ENCODE measurements at regions not wholly inside any gene's neighbourhood (a gene's known extent, or its start where the extent isn't known, plus 50 kb on each side); places are given as distances from the start of the nearest gene placed in this dataset.

- DNase-seq (ENCODE audit: low read depth in 2 of 2), result no peak
Measured at GRCh38 chr11:45518141-45518832, 147.1 kb downstream of the CHST1 start.

GRCh38 chr11:45517171-45517770 lies 148.2 kb downstream of the CHST1 start:
- no peak for DNase-seq (ENCODE audit: low read depth in 2 of 2)

GRCh38 chr11:45513821-45514340 lies 151.5 kb downstream of the CHST1 start:
- no peak for DNase-seq (ENCODE audit: low read depth in 2 of 2)

- DNase-seq (ENCODE audit: low read depth in 2 of 2), result no peak
Measured at GRCh38 chr11:45512471-45513148, 152.8 kb downstream of the CHST1 start.

- no peak for DNase-seq (ENCODE audit: low read depth in 2 of 2)
Measured at GRCh38 chr11:45511566-45511965, 153.9 kb downstream of the CHST1 start.

GRCh38 chr11:45507916-45508315 lies 157.5 kb downstream of the CHST1 start:
- no peak for DNase-seq (ENCODE audit: low read depth in 2 of 2)

GRCh38 chr11:45503311-45503710 lies 162.1 kb downstream of the CHST1 start:
- no peak for DNase-seq (ENCODE audit: low read depth in 2 of 2)

GRCh38 chr11:45502226-45502545 lies 163.2 kb downstream of the CHST1 start:
- DNase-seq (ENCODE audit: low read depth in 2 of 2), result peak; percentile 6 to 11

- DNase-seq (ENCODE audit: low read depth in 2 of 2), result no peak
Measured at GRCh38 chr11:45501392-45502225, 163.8 kb downstream of the CHST1 start.

GRCh38 chr11:45500451-45500850 lies 165.0 kb downstream of the CHST1 start:
- no peak for DNase-seq (ENCODE audit: low read depth in 2 of 2)

GRCh38 chr11:45494738-45495137 lies 170.7 kb downstream of the CHST1 start:
- DNase-seq (ENCODE audit: low read depth in 2 of 2), result no peak

- DNase-seq (ENCODE audit: low read depth in 2 of 2), result no peak
Measured at GRCh38 chr11:45489281-45489905, 176.0 kb downstream of the CHST1 start.

- no peak for DNase-seq (ENCODE audit: low read depth in 2 of 2)
Measured at GRCh38 chr11:45486461-45486860, 179.0 kb downstream of the CHST1 start.

GRCh38 chr11:45485070-45485707 lies 180.2 kb downstream of the CHST1 start:
- no peak for DNase-seq (ENCODE audit: low read depth in 2 of 2)

GRCh38 chr11:45484326-45484883 lies 181.0 kb downstream of the CHST1 start:
- no peak for DNase-seq (ENCODE audit: low read depth in 2 of 2)

- DNase-seq (ENCODE audit: low read depth in 2 of 2), result no peak
Measured at GRCh38 chr11:45483416-45483815, 182.0 kb downstream of the CHST1 start.

- DNase-seq (ENCODE audit: low read depth in 2 of 2), result no peak
Measured at GRCh38 chr11:45482331-45482730, 183.1 kb downstream of the CHST1 start.

- no peak for DNase-seq (ENCODE audit: low read depth in 2 of 2)
Measured at GRCh38 chr11:45481026-45481425, 184.4 kb downstream of the CHST1 start.

GRCh38 chr11:45477588-45477987 lies 187.8 kb downstream of the CHST1 start:
- no peak for DNase-seq (ENCODE audit: low read depth in 2 of 2)

- no peak for DNase-seq (ENCODE audit: low read depth in 2 of 2)
Measured at GRCh38 chr11:45476126-45476525, 189.3 kb downstream of the CHST1 start.

GRCh38 chr11:45475173-45475572 lies 189.0 kb upstream of the SYT13 start:
- no peak for DNase-seq (ENCODE audit: low read depth in 2 of 2)
